ENCODE measurements at regions not wholly inside any gene's neighbourhood (a gene's known extent, or its start where the extent isn't known, plus 50 kb on each side); places are given as distances from the start of the nearest gene placed in this dataset.
A peak's percentile ranks its signal among the peaks of the same experiment; 100 is the strongest.

GRCh38 chr15:97679106-97679688, 281.3 kb upstream of the ARRDC4 start:
- WGBS, 2 donors (ENCODE audit: extremely low coverage in 2 of 2, insufficient read length in 2 of 2, insufficient replicate concordance in 1 of 2): no CpG with 5 or more reads among the region's 6 CpGs
- no peak for DNase-seq (ENCODE audit: low spot score)
- Histone ChIP-seq H3K23ac (ENCODE audit: low read depth, low read length, poor library complexity) (no peak overlapping the region), H2AFZ (ENCODE audit: low read length) (no peak overlapping the region), H3K9ac (ENCODE audit: low read depth, low read length, poor library complexity) (no peak overlapping the region), H3K79me1 (ENCODE audit: low read depth, low read length) (no peaks in the 10 kb centered on the region), H2AK5ac (ENCODE audit: low read depth, low read length) (no peak overlapping the region), H2BK15ac (ENCODE audit: low read length) (no peak overlapping the region), H2BK120ac (ENCODE audit: low read depth, low read length) (no peak overlapping the region), H3K36me3 (replicated peaks in 1 of 2; ENCODE audit: control insufficient read depth in 2 of 2, insufficient read depth in 2 of 2, low read length in 2 of 2) (no peaks in the 10 kb centered on the region), H3K27me3 (ENCODE audit: control insufficient read depth in 3 of 3, insufficient read depth in 3 of 3, low read depth in 1 of 3, low read length in 3 of 3) (no peaks in the 10 kb centered on the region), H3K9me3 (replicated peaks in 1 of 2; ENCODE audit: control insufficient read depth in 2 of 2, insufficient read depth in 1 of 2, low read depth in 1 of 2, low read length in 2 of 2) (no peaks in the 10 kb centered on the region), H2BK5ac (ENCODE audit: low read length) (no peak overlapping the region), H2BK12ac (ENCODE audit: low read length) (no peak overlapping the region), H3K4me1 (ENCODE audit: control insufficient read depth in 2 of 2, insufficient read depth in 1 of 2, low read depth in 1 of 2, low read length in 2 of 2) (no peaks in the 10 kb centered on the region), H3K4ac (ENCODE audit: low read length) (no peak overlapping the region), H4K8ac (ENCODE audit: low read depth, low read length) (no peak overlapping the region), H3K4me3 (ENCODE audit: low read length in 2 of 2) (no peak overlapping the region), H3K14ac (ENCODE audit: low read length) (no peak overlapping the region), H3K27ac (replicated peaks; ENCODE audit: low read length) (no peak overlapping the region), H4K91ac (ENCODE audit: low read depth, low read length, poor library complexity) (no peak overlapping the region), H3K4me2 (ENCODE audit: insufficient read depth, low read length, poor library complexity, severe bottlenecking) (no peak overlapping the region), H3K18ac (ENCODE audit: low read length) (no peak overlapping the region)

GRCh38 chr15:97680606-97681220, 279.8 kb upstream of the ARRDC4 start:
- Histone ChIP-seq H3K4ac (ENCODE audit: low read length) (no peak overlapping the region), H3K4me3 (ENCODE audit: low read length in 2 of 2) (no peak overlapping the region), H3K4me1 (ENCODE audit: control insufficient read depth in 2 of 2, insufficient read depth in 1 of 2, low read depth in 1 of 2, low read length in 2 of 2) (no peaks in the 10 kb centered on the region), H3K27me3 (ENCODE audit: control insufficient read depth in 3 of 3, insufficient read depth in 3 of 3, low read depth in 1 of 3, low read length in 3 of 3) (no peaks in the 10 kb centered on the region), H3K23ac (ENCODE audit: low read depth, low read length, poor library complexity) (no peak overlapping the region), H4K8ac (ENCODE audit: low read depth, low read length) (no peak overlapping the region), H3K18ac (ENCODE audit: low read length) (no peak overlapping the region), H4K91ac (ENCODE audit: low read depth, low read length, poor library complexity) (no peak overlapping the region), H2BK12ac (ENCODE audit: low read length) (no peak overlapping the region), H2AK5ac (ENCODE audit: low read depth, low read length) (no peak overlapping the region), H2BK120ac (ENCODE audit: low read depth, low read length) (no peak overlapping the region), H3K79me1 (ENCODE audit: low read depth, low read length) (no peaks in the 10 kb centered on the region), H2BK15ac (ENCODE audit: low read length) (no peak overlapping the region), H3K27ac (replicated peaks; ENCODE audit: low read length) (no peak overlapping the region), H3K36me3 (replicated peaks in 1 of 2; ENCODE audit: control insufficient read depth in 2 of 2, insufficient read depth in 2 of 2, low read length in 2 of 2) (no peaks in the 10 kb centered on the region), H3K14ac (ENCODE audit: low read length) (no peak overlapping the region), H3K9me3 (replicated peaks in 1 of 2; ENCODE audit: control insufficient read depth in 2 of 2, insufficient read depth in 1 of 2, low read depth in 1 of 2, low read length in 2 of 2) (no peaks in the 10 kb centered on the region), H3K4me2 (ENCODE audit: insufficient read depth, low read length, poor library complexity, severe bottlenecking) (no peak overlapping the region), H2BK5ac (ENCODE audit: low read length) (no peak overlapping the region), H2AFZ (ENCODE audit: low read length) (no peak overlapping the region), H3K9ac (ENCODE audit: low read depth, low read length, poor library complexity) (no peak overlapping the region)
- WGBS, 2 donors (ENCODE audit: extremely low coverage in 2 of 2, insufficient read length in 2 of 2, insufficient replicate concordance in 1 of 2): no CpG with 5 or more reads among the region's 5 CpGs
- DNase-seq (ENCODE audit: low spot score): no peak

GRCh38 chr15:97683831-97684230, 276.7 kb upstream of the ARRDC4 start:
- H3K27me3 ChIP-seq (ENCODE audit: control insufficient read depth in 3 of 3, insufficient read depth in 3 of 3, low read depth in 1 of 3, low read length in 3 of 3): no peaks in the 10 kb centered on the region
- no peak overlapping the region for H4K91ac ChIP-seq (ENCODE audit: low read depth, low read length, poor library complexity)
- H3K4me1 ChIP-seq (ENCODE audit: control insufficient read depth in 2 of 2, insufficient read depth in 1 of 2, low read depth in 1 of 2, low read length in 2 of 2): no peaks in the 10 kb centered on the region
- H3K14ac ChIP-seq (ENCODE audit: low read length): no peak overlapping the region
- no peak overlapping the region for H2BK12ac ChIP-seq (ENCODE audit: low read length)
- no peak for DNase-seq (ENCODE audit: low spot score)
- H2BK5ac ChIP-seq (ENCODE audit: low read length): no peak overlapping the region
- H3K27ac ChIP-seq (replicated peaks; ENCODE audit: low read length): no peak overlapping the region
- H3K79me1 ChIP-seq (ENCODE audit: low read depth, low read length): no peaks in the 10 kb centered on the region
- no peak overlapping the region for H2BK120ac ChIP-seq (ENCODE audit: low read depth, low read length)
- H4K8ac ChIP-seq (ENCODE audit: low read depth, low read length): no peak overlapping the region
- no peak overlapping the region for H2AK5ac ChIP-seq (ENCODE audit: low read depth, low read length)
- H3K9me3 ChIP-seq (replicated peaks in 1 of 2; ENCODE audit: control insufficient read depth in 2 of 2, insufficient read depth in 1 of 2, low read depth in 1 of 2, low read length in 2 of 2): no peaks in the 10 kb centered on the region
- no peak overlapping the region for H3K4me2 ChIP-seq (ENCODE audit: insufficient read depth, low read length, poor library complexity, severe bottlenecking)
- H3K36me3 ChIP-seq (replicated peaks in 1 of 2; ENCODE audit: control insufficient read depth in 2 of 2, insufficient read depth in 2 of 2, low read length in 2 of 2): no peaks in the 10 kb centered on the region
- no CpG with 5 or more reads among the region's 3 CpGs for WGBS, 2 donors (ENCODE audit: extremely low coverage in 2 of 2, insufficient read length in 2 of 2, insufficient replicate concordance in 1 of 2)
- H3K4ac ChIP-seq (ENCODE audit: low read length): no peak overlapping the region
- no peak overlapping the region for H2BK15ac ChIP-seq (ENCODE audit: low read length)
- H3K9ac ChIP-seq (ENCODE audit: low read depth, low read length, poor library complexity): no peak overlapping the region
- no peak overlapping the region for H3K23ac ChIP-seq (ENCODE audit: low read depth, low read length, poor library complexity)
- H3K18ac ChIP-seq (ENCODE audit: low read length): no peak overlapping the region
- no peak overlapping the region for H2AFZ ChIP-seq (ENCODE audit: low read length)
- H3K4me3 ChIP-seq (ENCODE audit: low read length in 2 of 2): no peak overlapping the region

GRCh38 chr15:97684249-97684648, 276.3 kb upstream of the ARRDC4 start:
- no CpG with 5 or more reads among the region's 6 CpGs for WGBS, 2 donors (ENCODE audit: extremely low coverage in 2 of 2, insufficient read length in 2 of 2, insufficient replicate concordance in 1 of 2)
- Histone ChIP-seq H3K36me3 (replicated peaks in 1 of 2; ENCODE audit: control insufficient read depth in 2 of 2, insufficient read depth in 2 of 2, low read length in 2 of 2) (no peaks in the 10 kb centered on the region), H3K14ac (ENCODE audit: low read length) (no peak overlapping the region), H3K23ac (ENCODE audit: low read depth, low read length, poor library complexity) (no peak overlapping the region), H2BK120ac (ENCODE audit: low read depth, low read length) (no peak overlapping the region), H2BK12ac (ENCODE audit: low read length) (no peak overlapping the region), H2BK15ac (ENCODE audit: low read length) (no peak overlapping the region), H3K27ac (replicated peaks; ENCODE audit: low read length) (no peak overlapping the region), H3K9me3 (replicated peaks in 1 of 2; ENCODE audit: control insufficient read depth in 2 of 2, insufficient read depth in 1 of 2, low read depth in 1 of 2, low read length in 2 of 2) (no peaks in the 10 kb centered on the region), H2AK5ac (ENCODE audit: low read depth, low read length) (no peak overlapping the region), H3K4me3 (ENCODE audit: low read length in 2 of 2) (no peak overlapping the region), H2AFZ (ENCODE audit: low read length) (no peak overlapping the region), H3K79me1 (ENCODE audit: low read depth, low read length) (no peaks in the 10 kb centered on the region), H4K8ac (ENCODE audit: low read depth, low read length) (no peak overlapping the region), H2BK5ac (ENCODE audit: low read length) (no peak overlapping the region), H3K4me1 (ENCODE audit: control insufficient read depth in 2 of 2, insufficient read depth in 1 of 2, low read depth in 1 of 2, low read length in 2 of 2) (no peaks in the 10 kb centered on the region), H3K18ac (ENCODE audit: low read length) (no peak overlapping the region), H4K91ac (ENCODE audit: low read depth, low read length, poor library complexity) (no peak overlapping the region), H3K4ac (ENCODE audit: low read length) (no peak overlapping the region), H3K4me2 (ENCODE audit: insufficient read depth, low read length, poor library complexity, severe bottlenecking) (no peak overlapping the region), H3K9ac (ENCODE audit: low read depth, low read length, poor library complexity) (peak overlapping the region; percentile 50), H3K27me3 (ENCODE audit: control insufficient read depth in 3 of 3, insufficient read depth in 3 of 3, low read depth in 1 of 3, low read length in 3 of 3) (no peaks in the 10 kb centered on the region)
- no peak for DNase-seq (ENCODE audit: low spot score)
